ENCODE measurements at regions not wholly inside any gene's neighbourhood (a gene's known extent, or its start where the extent isn't known, plus 50 kb on each side); places are given as distances from the start of the nearest gene placed in this dataset.

DNA sequence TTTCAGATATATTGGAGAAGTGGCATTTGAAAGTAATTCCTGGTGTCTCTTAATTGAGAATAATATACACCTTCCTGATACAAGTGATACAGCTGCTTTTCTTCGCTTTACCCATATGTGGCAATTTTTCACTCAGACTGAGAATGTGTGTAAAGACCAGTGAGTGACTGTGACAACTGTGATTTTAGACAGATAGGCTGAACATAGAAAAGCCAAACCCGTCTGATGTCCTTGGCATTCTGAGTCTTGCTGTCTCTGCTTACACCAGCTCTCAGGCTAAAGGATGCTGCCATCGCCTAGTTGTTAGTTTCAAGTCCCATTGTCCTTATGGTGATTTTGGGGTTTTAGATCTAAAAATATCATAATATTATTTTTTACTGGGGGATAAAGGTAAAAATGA lies 492.6 kb downstream of the RFC3 start:
- Histone ChIP-seq H3K14ac (replicated peaks; ENCODE audit: low read depth, low read length) (no peak overlapping the region), H3K4me2 (ENCODE audit: low read depth, low read length) (no peak overlapping the region), H3K23ac (ENCODE audit: low read depth, low read length) (no peak overlapping the region), H3K9me1 (ENCODE audit: insufficient read depth, low read length) (no peaks in the 10 kb centered on the region), H3K18ac (ENCODE audit: low read depth, low read length) (no peak overlapping the region), H3K27me3 (ENCODE audit: control insufficient read depth, insufficient read depth, low read length) (no peaks in the 10 kb centered on the region; the same call in 1 of the 2 replicates), H2BK20ac (ENCODE audit: low read depth, low read length) (no peak overlapping the region), H4K8ac (ENCODE audit: low read depth in 2 of 2, low read length in 2 of 2) (no peak overlapping the region), H3K4me3 (ENCODE audit: insufficient read depth, low read depth, low read length) (no peak overlapping the region), H4K20me1 (ENCODE audit: insufficient read depth, low read length) (no peaks in the 10 kb centered on the region), H3K4me1 (ENCODE audit: control insufficient read depth, insufficient read depth, low read length) (no peaks in the 10 kb centered on the region), H3K79me1 (ENCODE audit: low read depth in 1 of 2, low read length in 2 of 2) (no peaks in the 10 kb centered on the region), H3K36me3 (ENCODE audit: control insufficient read depth, insufficient read depth, low read length) (no peaks in the 10 kb centered on the region), H4K91ac (ENCODE audit: insufficient read depth, low read depth, low read length) (no peak overlapping the region), H2AK9ac (replicated peaks; ENCODE audit: low read depth, low read length, poor library complexity) (no peak overlapping the region), H2AK5ac (ENCODE audit: low read depth, low read length) (no peak overlapping the region), H2BK120ac (ENCODE audit: low read depth, low read length) (no peak overlapping the region), H3K4ac (ENCODE audit: low read depth, low read length) (no peak overlapping the region), H2BK15ac (ENCODE audit: low read depth, low read length) (no peak overlapping the region), H2AFZ (replicated peaks; ENCODE audit: low read length, poor library complexity) (no peak overlapping the region), H2BK5ac (ENCODE audit: low read depth, low read length, poor library complexity, severe bottlenecking) (no peak overlapping the region), H4K5ac (ENCODE audit: low read depth, low read length) (no peak overlapping the region), H3K9ac (ENCODE audit: low read depth, low read length) (no peak overlapping the region), H3K9me3 (ENCODE audit: control insufficient read depth, insufficient read depth, low read length) (no peaks in the 10 kb centered on the region), H3K27ac (ENCODE audit: insufficient read depth, low read length) (no peak overlapping the region), H3K56ac (ENCODE audit: extremely low read depth, insufficient read depth, low read length) (no peak overlapping the region)
- TF ChIP-seq FOS (IDR thresholded peaks at IDR 0.05; ENCODE audit: low read depth, low read length) (no peak), CHD1 (IDR thresholded peaks at IDR 0.05; ENCODE audit: low read depth, low read length) (no peak), MAZ (IDR thresholded peaks at IDR 0.05; ENCODE audit: borderline replicate concordance, low read depth, low read length) (no peak), NFE2L2 (IDR thresholded peaks at IDR 0.05; ENCODE audit: low read depth, low read length) (no peak), BHLHE40 (IDR thresholded peaks at IDR 0.05; ENCODE audit: low read depth, low read length) (no peak), MXI1 (IDR thresholded peaks at IDR 0.05; ENCODE audit: borderline replicate concordance, low read depth, low read length) (no peak), SMC3 (IDR thresholded peaks at IDR 0.05; ENCODE audit: low read depth, low read length) (no peak), RFX5 (IDR thresholded peaks at IDR 0.05; ENCODE audit: low read depth, low read length) (no peak)
- TF ChIP-seq, protein P1, sequence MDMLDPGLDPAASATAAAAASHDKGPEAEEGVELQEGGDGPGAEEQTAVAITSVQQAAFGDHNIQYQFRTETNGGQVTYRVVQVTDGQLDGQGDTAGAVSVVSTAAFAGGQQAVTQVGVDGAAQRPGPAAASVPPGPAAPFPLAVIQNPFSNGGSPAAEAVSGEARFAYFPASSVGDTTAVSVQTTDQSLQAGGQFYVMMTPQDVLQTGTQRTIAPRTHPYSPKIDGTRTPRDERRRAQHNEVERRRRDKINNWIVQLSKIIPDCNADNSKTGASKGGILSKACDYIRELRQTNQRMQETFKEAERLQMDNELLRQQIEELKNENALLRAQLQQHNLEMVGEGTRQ (IDR thresholded peaks at IDR 0.05; ENCODE audit: low read depth, low read length), result no peak
- TF ChIP-seq, protein P2, sequence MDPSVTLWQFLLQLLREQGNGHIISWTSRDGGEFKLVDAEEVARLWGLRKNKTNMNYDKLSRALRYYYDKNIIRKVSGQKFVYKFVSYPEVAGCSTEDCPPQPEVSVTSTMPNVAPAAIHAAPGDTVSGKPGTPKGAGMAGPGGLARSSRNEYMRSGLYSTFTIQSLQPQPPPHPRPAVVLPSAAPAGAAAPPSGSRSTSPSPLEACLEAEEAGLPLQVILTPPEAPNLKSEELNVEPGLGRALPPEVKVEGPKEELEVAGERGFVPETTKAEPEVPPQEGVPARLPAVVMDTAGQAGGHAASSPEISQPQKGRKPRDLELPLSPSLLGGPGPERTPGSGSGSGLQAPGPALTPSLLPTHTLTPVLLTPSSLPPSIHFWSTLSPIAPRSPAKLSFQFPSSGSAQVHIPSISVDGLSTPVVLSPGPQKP (IDR thresholded peaks at IDR 0.05; ENCODE audit: borderline replicate concordance, low read depth, low read length), result no peak
- CTCF ChIA-PET, result no interaction called here
- WGBS, 2 experiments (ENCODE audit: extremely low coverage in 2 of 2, insufficient read length in 1 of 2), result no CpG with 5 or more reads among the region's 3 CpGs
- in situ Hi-C loops (cut with MboI; ENCODE audit: low sequenced_read_pairs), result no loop called here
- DNase-seq, result no peak
- no peak for ATAC-seq (ENCODE audit: low read depth)
- intact Hi-C loops (cut with micrococcal nuclease), result no loop called here
- BruUV-seq (replicated peaks), result no TSS peak
- dilution Hi-C loops (cut with HindIII; ENCODE audit: low sequenced_read_pairs, unreplicated experiment), result no loop called here
- POLR2A ChIA-PET (ENCODE audit: unreplicated experiment), result no interaction called here

All from IMR-90 (cell line).